Tibial nerve (tissue), 3 donors: ENCODE measurements at regions not wholly inside any gene's neighbourhood (a gene's known extent, or its start where the extent isn't known, plus 50 kb on each side); places are given as distances from the start of the nearest gene placed in this dataset.

ENCODE experiments used
- POLR2A ChIP-seq, 2 donors: fragments of 450-650 bp; IDR thresholded peaks; one replicate each; pipeline ENCODE4 v1.6.1; 2017; ENCODE audit warnings: antibody characterized with exemption in 2 of 2, mild to moderate bottlenecking in 2 of 2, moderate library complexity in 2 of 2
- TF ChIP-seq, protein P1 (sequence below), 5 experiments: fragments of 200-600 bp in 3 of 5; fragments of 450-650 bp in 2 of 5; sonication (generic) in 3 of 5; IDR thresholded peaks; one replicate each; pipeline ENCODE4 v1.5.1; 2016 to 2019; ENCODE audit warnings: antibody characterized with exemption in 5 of 5, mild to moderate bottlenecking in 3 of 5, moderate library complexity in 2 of 5

DNA sequence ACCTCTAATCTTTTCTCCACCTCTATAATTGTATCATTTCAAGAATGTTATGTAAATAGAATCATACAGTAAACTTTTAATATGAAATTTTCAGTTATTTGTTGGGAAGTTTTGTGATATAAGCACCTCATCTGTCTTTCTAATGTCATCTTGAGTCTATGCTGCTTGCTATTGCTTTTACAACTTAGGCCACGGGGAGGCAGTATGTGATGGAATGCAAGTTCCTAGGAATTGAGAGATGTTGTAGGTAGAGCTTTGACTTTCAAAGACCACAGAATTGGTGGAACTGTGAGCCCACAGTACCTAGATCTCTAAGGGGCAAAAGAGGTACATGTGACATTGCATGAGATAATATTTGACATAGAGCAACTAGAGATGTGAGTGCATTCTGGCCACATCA lies 328.3 kb downstream of the MFSD1 start:
- TF ChIP-seq, protein P1, sequence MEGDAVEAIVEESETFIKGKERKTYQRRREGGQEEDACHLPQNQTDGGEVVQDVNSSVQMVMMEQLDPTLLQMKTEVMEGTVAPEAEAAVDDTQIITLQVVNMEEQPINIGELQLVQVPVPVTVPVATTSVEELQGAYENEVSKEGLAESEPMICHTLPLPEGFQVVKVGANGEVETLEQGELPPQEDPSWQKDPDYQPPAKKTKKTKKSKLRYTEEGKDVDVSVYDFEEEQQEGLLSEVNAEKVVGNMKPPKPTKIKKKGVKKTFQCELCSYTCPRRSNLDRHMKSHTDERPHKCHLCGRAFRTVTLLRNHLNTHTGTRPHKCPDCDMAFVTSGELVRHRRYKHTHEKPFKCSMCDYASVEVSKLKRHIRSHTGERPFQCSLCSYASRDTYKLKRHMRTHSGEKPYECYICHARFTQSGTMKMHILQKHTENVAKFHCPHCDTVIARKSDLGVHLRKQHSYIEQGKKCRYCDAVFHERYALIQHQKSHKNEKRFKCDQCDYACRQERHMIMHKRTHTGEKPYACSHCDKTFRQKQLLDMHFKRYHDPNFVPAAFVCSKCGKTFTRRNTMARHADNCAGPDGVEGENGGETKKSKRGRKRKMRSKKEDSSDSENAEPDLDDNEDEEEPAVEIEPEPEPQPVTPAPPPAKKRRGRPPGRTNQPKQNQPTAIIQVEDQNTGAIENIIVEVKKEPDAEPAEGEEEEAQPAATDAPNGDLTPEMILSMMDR (IDR thresholded peaks at IDR 0.05): no peak
- no peak for TF ChIP-seq POLR2A (IDR thresholded peaks at IDR 0.05)
